Naive thymus-derived CD4-positive, alpha-beta T cell (primary cell): ENCODE measurements at regions not wholly inside any gene's neighbourhood (a gene's known extent, or its start where the extent isn't known, plus 50 kb on each side); places are given as distances from the start of the nearest gene placed in this dataset.

Experiments used
- ATAC-seq: fragments of 150-1000 bp; cut with Tn5 transposase; 2 replicates; pipeline ENCODE4 v1.10.0; 2021; ENCODE audit warnings: mild to moderate bottlenecking, moderate library complexity
- CTCF ChIA-PET: fragments of 350-600 bp; sonication (Branson Sonifier 250); formaldehyde crosslinking; loops from one replicate; lab custom pipeline; 2021; ENCODE audit warnings: antibody characterized with exemption; lab: Charles Lee
- POLR2A ChIA-PET: fragments of 350-600 bp; sonication (Branson Sonifier 250); formaldehyde crosslinking; loops from one replicate; lab custom pipeline; 2021; ENCODE audit warnings: antibody characterized with exemption, inconsistent platforms; lab: Charles Lee
- DNase-seq, 9 donors: peaks; one replicate each; pipeline versions ENCODE4 v3.0.0 to v3.0.0-alpha.2; 2020 to 2022; ENCODE audit warnings: mixed read lengths in 1 of 9
- H3K27ac ChIP-seq: one replicate; pipeline ENCODE4 v1.7.0; 2013; ENCODE audit warnings: mild to moderate bottlenecking, low read depth, low read length, moderate library complexity
- H3K27me3 ChIP-seq, 2 donors: one replicate each; pipeline ENCODE4 v1.7.0; 2013; ENCODE audit warnings: low read length in 2 of 2, mild to moderate bottlenecking in 2 of 2, moderate library complexity in 2 of 2; ENCODE audit not compliant: control insufficient read depth in 2 of 2, insufficient read depth in 2 of 2
- H3K36me3 ChIP-seq, 3 experiments: 1 replicate in 2 of 3; 2 replicates in 1 of 3; pipeline ENCODE4 v1.7.0; 2013; ENCODE audit warnings: low read length in 3 of 3, mild to moderate bottlenecking in 3 of 3, moderate library complexity in 1 of 3; ENCODE audit not compliant: insufficient read depth in 3 of 3, control insufficient read depth in 2 of 3
- H3K4me1 ChIP-seq, 2 donors: one replicate each; pipeline ENCODE4 v1.7.0; 2013; ENCODE audit warnings: low read length in 2 of 2, mild to moderate bottlenecking in 2 of 2, moderate library complexity in 1 of 2; ENCODE audit not compliant: control insufficient read depth in 2 of 2, insufficient read depth in 2 of 2
- H3K4me3 ChIP-seq: 2 replicates; pipeline ENCODE4 v1.7.0; 2013; ENCODE audit warnings: mild to moderate bottlenecking, low read length
- H3K9me3 ChIP-seq, 3 experiments: 1 replicate in 2 of 3; 2 replicates in 1 of 3; pipeline ENCODE4 v1.7.0; 2013; ENCODE audit warnings: low read length in 3 of 3; ENCODE audit not compliant: control insufficient read depth in 2 of 3
- H3K27ac Mint-ChIP-seq, 9 donors: one replicate each; pipeline ENCODE4 v1.8.0; 2020 to 2022; ENCODE audit warnings: mixed read lengths in 9 of 9, mild to moderate bottlenecking in 8 of 9, moderate library complexity in 5 of 9, inconsistent platforms in 2 of 9
- H3K27me3 Mint-ChIP-seq, 5 donors: one replicate each; pipeline ENCODE4 v1.8.0; 2021 to 2022; ENCODE audit warnings: mixed read lengths in 5 of 5, mild to moderate bottlenecking in 1 of 5
- H3K36me3 Mint-ChIP-seq, 5 donors: one replicate each; pipeline ENCODE4 v1.8.0; 2020 to 2022; ENCODE audit warnings: mixed read lengths in 5 of 5, mild to moderate bottlenecking in 3 of 5, inconsistent platforms in 1 of 5
- H3K4me1 Mint-ChIP-seq, 7 donors: one replicate each; pipeline ENCODE4 v1.8.0; 2020 to 2022; ENCODE audit warnings: mixed read lengths in 7 of 7, mild to moderate bottlenecking in 3 of 7, inconsistent platforms in 1 of 7
- H3K4me3 Mint-ChIP-seq, 10 donors: one replicate each; pipeline ENCODE4 v1.8.0; 2020 to 2022; ENCODE audit warnings: mild to moderate bottlenecking in 10 of 10, mixed read lengths in 10 of 10, moderate library complexity in 6 of 10, inconsistent platforms in 2 of 10
- H3K9me3 Mint-ChIP-seq, 11 donors: one replicate each; pipeline ENCODE4 v1.8.0; 2020 to 2022; ENCODE audit warnings: mixed read lengths in 11 of 11, mild to moderate bottlenecking in 4 of 11, inconsistent platforms in 1 of 11, moderate library complexity in 1 of 11
- intact Hi-C, 2 donors: fragments of 100-400 bp; cut with micrococcal nuclease; formaldehyde crosslinking; loops; one replicate each; pipeline ENCODE4 v1.15.1; 2023

DNA sequence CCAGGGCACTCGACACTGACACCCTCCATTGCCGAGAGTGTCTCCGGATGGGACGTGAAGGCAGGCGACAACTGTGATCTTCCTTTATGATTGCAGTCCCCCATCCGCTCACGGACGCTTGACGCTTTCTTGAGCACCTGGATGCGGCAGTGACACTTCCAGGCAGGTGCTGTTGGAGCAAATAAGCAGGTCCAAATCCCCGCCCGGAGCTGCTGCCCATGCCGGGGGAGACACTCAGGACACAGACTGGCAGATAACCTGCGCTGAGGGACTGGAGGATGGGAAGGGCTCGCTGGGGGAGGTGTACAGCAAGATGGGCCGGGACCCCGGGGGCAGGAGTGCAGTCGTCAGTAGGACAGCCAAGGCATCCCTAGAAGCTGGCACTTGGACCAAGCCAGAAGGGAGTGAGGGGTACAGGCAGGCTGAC lies 1403.5 kb downstream of the BRD1 start:
- intact Hi-C loops = no loop called here
- no peaks in the 10 kb centered on the region for H3K27me3 ChIP-seq
- POLR2A ChIA-PET = no interaction called here
- no peaks in the 10 kb centered on the region for H3K36me3 ChIP-seq
- Mint-ChIP-seq H3K27me3 (peaks cover 0 to 33% (median 0%) of the 10 kb centered on the region in 5 donors), H3K4me3 (no peak overlapping the region), H3K4me1 (peaks cover 0 to 3% (median 0%) of the 10 kb centered on the region in 7 donors), H3K27ac (no peak overlapping the region), H3K9me3 (peaks cover 0 to 2% (median 0%) of the 10 kb centered on the region in 11 donors), H3K36me3 (no peaks in the 10 kb centered on the region)
- no peaks in the 10 kb centered on the region for H3K9me3 ChIP-seq
- no peaks in the 10 kb centered on the region for H3K4me1 ChIP-seq
- CTCF ChIA-PET = no interaction called here
- ATAC-seq = no peak
- H3K27ac ChIP-seq = no peak overlapping the region
- H3K4me3 ChIP-seq = no peak overlapping the region
- no peak for DNase-seq

DNA sequence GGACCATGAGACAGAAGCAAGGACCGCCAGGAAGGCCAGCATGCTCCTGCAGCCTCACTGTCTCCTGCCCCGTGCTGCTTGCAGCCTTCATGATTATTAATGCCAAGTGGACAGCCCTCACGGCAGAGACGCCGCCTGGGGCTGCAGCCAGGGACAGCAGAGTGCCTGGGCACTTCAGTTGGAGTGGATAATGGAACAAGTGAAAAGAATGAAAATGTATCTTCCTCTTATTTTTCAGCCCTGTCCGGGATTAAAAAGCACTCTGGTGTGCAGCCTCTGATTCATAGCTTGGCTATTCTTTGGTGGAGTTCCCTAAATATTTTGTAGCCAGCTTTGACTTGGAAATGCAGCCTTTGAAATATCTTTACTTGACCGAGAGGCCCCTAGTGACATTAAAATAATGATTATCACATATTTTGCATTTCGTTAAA lies 1404.2 kb downstream of the BRD1 start:
- H3K27ac Mint-ChIP-seq = no peak overlapping the region
- no peak for ATAC-seq

GRCh38 chr22:48422900-48423480 lies 1404.7 kb downstream of the BRD1 start:
- DNase-seq (no peak), ATAC-seq (no peak)
- Histone ChIP-seq H3K27me3 (no peaks in the 10 kb centered on the region), H3K36me3 (no peaks in the 10 kb centered on the region), H3K4me3 (no peak overlapping the region), H3K27ac (no peak overlapping the region), H3K9me3 (no peaks in the 10 kb centered on the region), H3K4me1 (no peaks in the 10 kb centered on the region)
- CTCF ChIA-PET = no interaction called here
- Mint-ChIP-seq H3K27ac (no peak overlapping the region), H3K4me1 (peaks cover 0 to 3% (median 0%) of the 10 kb centered on the region in 7 donors), H3K9me3 (peaks cover 0 to 2% (median 0%) of the 10 kb centered on the region in 11 donors), H3K27me3 (peaks cover 0 to 30% (median 0%) of the 10 kb centered on the region in 5 donors), H3K36me3 (no peaks in the 10 kb centered on the region), H3K4me3 (no peak overlapping the region)
- POLR2A ChIA-PET = no interaction called here
- intact Hi-C loops = no loop called here

More for the DNA sequence above, 1404.2 kb downstream of the BRD1 start:
- Histone ChIP-seq H3K4me3 (no peak overlapping the region), H3K36me3 (no peaks in the 10 kb centered on the region), H3K27me3 (no peaks in the 10 kb centered on the region), H3K27ac (no peak overlapping the region), H3K9me3 (no peaks in the 10 kb centered on the region), H3K4me1 (no peaks in the 10 kb centered on the region)
- Mint-ChIP-seq H3K27me3 (peaks cover 0 to 30% (median 0%) of the 10 kb centered on the region in 5 donors), H3K4me3 (no peak overlapping the region), H3K4me1 (peaks cover 0 to 3% (median 0%) of the 10 kb centered on the region in 7 donors), H3K9me3 (peaks cover 0 to 2% (median 0%) of the 10 kb centered on the region in 11 donors), H3K36me3 (no peaks in the 10 kb centered on the region)
- intact Hi-C loops = no loop called here
- ChIA-PET POLR2A (no interaction called here), CTCF (no interaction called here)
- no peak for DNase-seq

DNA sequence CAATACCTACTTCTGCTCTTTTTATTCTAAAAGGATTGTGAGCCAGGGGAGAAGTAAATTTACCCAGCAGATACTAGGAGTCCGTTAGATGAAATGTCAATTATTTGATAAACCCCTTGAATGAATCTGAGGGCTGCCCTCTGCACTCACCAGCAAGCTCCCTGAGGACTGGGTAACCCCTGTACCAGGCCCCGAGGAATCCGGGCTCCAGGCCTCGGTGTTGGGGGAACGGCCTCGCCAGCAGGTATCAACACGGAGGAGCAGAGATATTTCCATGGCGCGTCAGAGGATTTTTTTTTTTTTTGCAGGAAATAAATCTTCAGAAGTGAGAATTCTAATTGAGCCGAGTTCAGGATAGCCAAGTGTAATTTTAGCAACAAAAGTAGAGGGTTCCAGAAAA lies 1408.8 kb downstream of the BRD1 start:
- H3K27me3 Mint-ChIP-seq = peaks cover 0 to 17% (median 8%) of the 10 kb centered on the region in 5 donors
- no peaks in the 10 kb centered on the region for H3K4me1 Mint-ChIP-seq
- CTCF ChIA-PET = interaction anchor here (1.0 kb wide), 1 partner anchor 8 kb away, joined by 5 read pairs; no protein-coding TSS in a partner anchor

GRCh38 chr22:48417225-48418070 lies 1410.2 kb downstream of the BRD1 start:
- ATAC-seq = no peak
- peaks cover 0 to 19% (median 12%) of the 10 kb centered on the region in 5 donors for H3K27me3 Mint-ChIP-seq
- ChIA-PET CTCF (no interaction called here), POLR2A (no interaction called here)
- H3K36me3 ChIP-seq = no peaks in the 10 kb centered on the region
- no peaks in the 10 kb centered on the region for H3K4me1 ChIP-seq
- intact Hi-C loops = no loop called here
- H3K36me3 Mint-ChIP-seq = no peaks in the 10 kb centered on the region
- H3K4me3 Mint-ChIP-seq = no peak overlapping the region
- H3K4me1 Mint-ChIP-seq = no peaks in the 10 kb centered on the region
- H3K9me3 ChIP-seq = no peaks in the 10 kb centered on the region
- no peak for DNase-seq
- H3K27ac ChIP-seq = no peak overlapping the region
- H3K27ac Mint-ChIP-seq = no peak overlapping the region
- no peak overlapping the region for H3K4me3 ChIP-seq
- H3K27me3 ChIP-seq = no peaks in the 10 kb centered on the region
- peaks cover 0 to 2% (median 0%) of the 10 kb centered on the region in 11 donors for H3K9me3 Mint-ChIP-seq

More for the DNA sequence above, 1408.8 kb downstream of the BRD1 start:
- Mint-ChIP-seq H3K4me3 (no peak overlapping the region), H3K9me3 (peaks cover 0 to 2% (median 0%) of the 10 kb centered on the region in 11 donors), H3K36me3 (no peaks in the 10 kb centered on the region), H3K27ac (no peak overlapping the region)
- Histone ChIP-seq H3K27ac (no peak overlapping the region), H3K36me3 (no peaks in the 10 kb centered on the region), H3K9me3 (no peaks in the 10 kb centered on the region), H3K4me3 (no peak overlapping the region), H3K27me3 (no peaks in the 10 kb centered on the region), H3K4me1 (no peaks in the 10 kb centered on the region)
- POLR2A ChIA-PET = no interaction called here
- no peak for ATAC-seq
- intact Hi-C loops = no loop called here
- no peak for DNase-seq

DNA sequence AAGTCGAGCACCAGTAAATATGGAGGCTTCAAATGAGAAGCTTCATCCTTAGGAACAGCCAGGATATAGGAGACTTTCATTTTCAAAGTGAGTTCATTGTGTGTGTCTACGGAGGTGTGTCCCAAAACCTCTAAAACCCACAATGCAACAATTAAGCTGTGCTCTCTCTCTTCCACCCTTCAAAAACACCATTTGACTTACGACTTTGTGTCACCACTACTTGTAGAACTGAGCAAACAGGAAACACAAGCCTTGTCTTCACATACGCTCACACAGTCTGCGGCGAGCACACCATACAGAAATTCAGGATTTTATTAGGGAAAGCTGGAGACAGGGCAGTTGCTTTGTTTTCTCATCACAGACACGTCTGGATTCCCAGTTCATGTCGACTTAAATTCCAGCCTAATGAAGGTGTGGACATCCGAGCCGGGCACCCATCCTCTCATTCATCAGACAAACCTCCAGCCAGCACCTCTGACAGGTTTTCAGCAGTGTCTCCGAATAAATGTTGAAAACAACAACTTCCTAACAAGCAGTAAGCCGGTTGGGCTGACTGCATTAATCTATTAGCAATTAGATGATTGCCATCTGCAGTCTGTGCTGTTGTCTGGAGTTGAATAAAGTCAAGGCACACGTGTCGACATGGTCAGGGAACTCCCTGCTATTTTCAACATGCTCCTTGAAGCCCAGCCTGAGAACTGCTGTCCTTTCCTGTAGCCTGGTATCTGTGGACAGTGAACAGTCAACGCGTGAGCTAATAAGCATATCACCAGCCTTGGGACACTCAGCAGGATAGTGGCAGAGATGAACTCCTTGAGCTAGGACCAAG lies 1411.1 kb downstream of the BRD1 start:
- Histone ChIP-seq H3K4me3 (no peak overlapping the region), H3K4me1 (no peaks in the 10 kb centered on the region), H3K27me3 (no peaks in the 10 kb centered on the region), H3K9me3 (no peaks in the 10 kb centered on the region), H3K36me3 (no peaks in the 10 kb centered on the region), H3K27ac (no peak overlapping the region)
- POLR2A ChIA-PET = no interaction called here
- intact Hi-C loops = no loop called here
- Mint-ChIP-seq H3K27ac (no peak overlapping the region), H3K36me3 (no peaks in the 10 kb centered on the region), H3K4me3 (no peak overlapping the region), H3K9me3 (peaks cover 0 to 2% (median 0%) of the 10 kb centered on the region in 11 donors), H3K4me1 (no peaks in the 10 kb centered on the region), H3K27me3 (peaks cover 0 to 20% (median 14%) of the 10 kb centered on the region in 5 donors)
- ATAC-seq = no peak
- CTCF ChIA-PET = no interaction called here
- DNase-seq = no peak
